RCC 7860 (cell line): ENCODE measurements at regions not wholly inside any gene's neighbourhood (a gene's known extent, or its start where the extent isn't known, plus 50 kb on each side); places are given as distances from the start of the nearest gene placed in this dataset.
A peak's percentile ranks its signal among the peaks of the same experiment; 100 is the strongest.
"Not testable (repeated sequence)": the region's sequence is repeated elsewhere in the genome, so short reads cannot be mapped to it uniquely, and the experiment has no call there.

ENCODE experiments used
- DNase-seq: peaks from one replicate; pipeline ENCODE4 v3.0.0-alpha.2; 2015; ENCODE audit warnings: low spot score
- FAIRE-seq: peaks from 2 replicates; lab custom pipeline; 2012; peaks lifted over from hg19 to GRCh38; lab: Jason Lieb, UNC

GRCh38 chr7:125421407-125421806 is 491.8 kb upstream of the POT1 start:
- not testable (repeated sequence) for FAIRE-seq, DNase-seq

GRCh38 chr7:125412890-125413665 is 483.5 kb upstream of the POT1 start:
- FAIRE-seq (no peak), DNase-seq (no peak)

GRCh38 chr7:125409921-125410320 is 480.3 kb upstream of the POT1 start:
- FAIRE-seq (no peak), DNase-seq (no peak)

GRCh38 chr7:125406111-125406510 is 476.5 kb upstream of the POT1 start:
- no peak for FAIRE-seq
- DNase-seq, result no peak

- FAIRE-seq (no peak), DNase-seq (no peak)
These were observed 469.8 kb upstream of the POT1 start for GRCh38 chr7:125399408-125399807.

- DNase-seq, result no peak
- no peak for FAIRE-seq
These were observed 467.0 kb upstream of the POT1 start for GRCh38 chr7:125396466-125397151.

- no peak for FAIRE-seq
These were observed 462.3 kb upstream of the POT1 start for GRCh38 chr7:125391921-125392320.

GRCh38 chr7:125390981-125391380 is 461.4 kb upstream of the POT1 start:
- DNase-seq, result no peak
- FAIRE-seq, result no peak

More at GRCh38 chr7:125391921-125392320, 462.3 kb upstream of the POT1 start:
- DNase-seq, result no peak

GRCh38 chr7:125386211-125386610 is 456.6 kb upstream of the POT1 start:
- DNase-seq, result no peak
- FAIRE-seq, result no peak

GRCh38 chr7:125383324-125383723 is 453.7 kb upstream of the POT1 start:
- no peak for DNase-seq
- FAIRE-seq, result no peak

- DNase-seq (no peak), FAIRE-seq (no peak)
These were observed 452.8 kb upstream of the POT1 start for GRCh38 chr7:125382401-125382800.

- FAIRE-seq (no peak), DNase-seq (no peak)
These were observed 446.3 kb upstream of the POT1 start for GRCh38 chr7:125375942-125376341.

- DNase-seq, result no peak
These were observed 440.9 kb upstream of the POT1 start for GRCh38 chr7:125370502-125370901.

GRCh38 chr7:125363873-125364272 is 434.2 kb upstream of the POT1 start:
- DNase-seq (no peak), FAIRE-seq (no peak)

More at GRCh38 chr7:125370502-125370901, 440.9 kb upstream of the POT1 start:
- FAIRE-seq, result no peak

- FAIRE-seq (no peak), DNase-seq (no peak)
These were observed 429.0 kb upstream of the POT1 start for GRCh38 chr7:125358551-125359167.

- DNase-seq (no peak), FAIRE-seq (no peak)
These were observed 428.2 kb upstream of the POT1 start for GRCh38 chr7:125357676-125358455.

- DNase-seq (peak; percentile 43), FAIRE-seq (no peak)
These were observed 426.3 kb upstream of the POT1 start for GRCh38 chr7:125355899-125356298.

- DNase-seq, result no peak
- FAIRE-seq, result no peak
These were observed 417.6 kb upstream of the POT1 start for GRCh38 chr7:125347269-125347668.

GRCh38 chr7:125338110-125338509 is 408.5 kb upstream of the POT1 start:
- no peak for FAIRE-seq
- no peak for DNase-seq

- no peak for FAIRE-seq
These were observed 406.7 kb upstream of the POT1 start for GRCh38 chr7:125336326-125336725.

GRCh38 chr7:125326666-125327255 is 397.1 kb upstream of the POT1 start:
- no peak for FAIRE-seq
- DNase-seq, result no peak

More at GRCh38 chr7:125336326-125336725, 406.7 kb upstream of the POT1 start:
- DNase-seq, result no peak
